Erythroblast (primary cell): ENCODE measurements at regions not wholly inside any gene's neighbourhood (a gene's known extent, or its start where the extent isn't known, plus 50 kb on each side); places are given as distances from the start of the nearest gene placed in this dataset.

Experiments used
- DNase-seq, 2 experiments: peaks; one replicate each; lab custom pipeline; 2025; lab: John Stamatoyannopoulos, UW
- GATA1 ChIP-seq: IDR thresholded peaks from 2 replicates; pipeline ENCODE4 v1.6.1; 2011; ENCODE audit warnings: low read depth, mild to moderate bottlenecking, control low read depth, low read length, moderate library complexity
- POLR2A ChIP-seq: IDR thresholded peaks from 2 replicates; pipeline ENCODE4 v1.6.1; 2011; ENCODE audit warnings: mild to moderate bottlenecking, low read length

GRCh38 chrX:84611843-84612636 is 109.8 kb upstream of the HDX start:
- no peak for TF ChIP-seq GATA1
- no peak for TF ChIP-seq POLR2A
- no peak for DNase-seq

GRCh38 chrX:84634201-84634782 is 132.0 kb upstream of the HDX start:
- no peak for DNase-seq
- no peak for TF ChIP-seq POLR2A
- no peak for TF ChIP-seq GATA1

- DNase-seq, result no peak
- TF ChIP-seq POLR2A (no peak), GATA1 (no peak)
These were observed 163.8 kb upstream of the HDX start for GRCh38 chrX:84666086-84666485.

- DNase-seq, result no peak
- TF ChIP-seq POLR2A (no peak), GATA1 (no peak)
These were observed 188.0 kb upstream of the HDX start for GRCh38 chrX:84690228-84690627.

GRCh38 chrX:84709987-84710386 is 207.7 kb upstream of the HDX start:
- DNase-seq, result no peak
- TF ChIP-seq GATA1 (no peak), POLR2A (no peak)

GRCh38 chrX:84710611-84711010 is 208.4 kb upstream of the HDX start:
- TF ChIP-seq POLR2A (no peak), GATA1 (no peak)
- DNase-seq, result no peak

- no peak for DNase-seq
- no peak for TF ChIP-seq POLR2A
- no peak for TF ChIP-seq GATA1
These were observed 210.4 kb upstream of the HDX start for GRCh38 chrX:84712621-84713020.

- TF ChIP-seq GATA1, result no peak
- no peak for TF ChIP-seq POLR2A
- DNase-seq, result no peak
These were observed 213.1 kb upstream of the HDX start for GRCh38 chrX:84715315-84715714.

- TF ChIP-seq POLR2A (no peak), GATA1 (no peak)
- no peak for DNase-seq
These were observed 215.1 kb upstream of the HDX start for GRCh38 chrX:84717343-84717742.

GRCh38 chrX:84721416-84721815 is 219.2 kb upstream of the HDX start:
- TF ChIP-seq GATA1, result no peak
- TF ChIP-seq POLR2A, result no peak
- no peak for DNase-seq

GRCh38 chrX:84724576-84724975 is 222.3 kb upstream of the HDX start:
- TF ChIP-seq GATA1, result no peak
- TF ChIP-seq POLR2A, result no peak

GRCh38 chrX:84729408-84729807 is 227.2 kb upstream of the HDX start:
- TF ChIP-seq POLR2A, result no peak
- TF ChIP-seq GATA1, result no peak

More at GRCh38 chrX:84724576-84724975, 222.3 kb upstream of the HDX start:
- no peak for DNase-seq

GRCh38 chrX:84729809-84730208 is 227.6 kb upstream of the HDX start:
- DNase-seq, result peak; percentile 9 to 39
- TF ChIP-seq POLR2A, result no peak
- TF ChIP-seq GATA1, result no peak

More at GRCh38 chrX:84729408-84729807, 227.2 kb upstream of the HDX start:
- DNase-seq, result no peak

GRCh38 chrX:84735025-84735424 is 232.8 kb upstream of the HDX start:
- DNase-seq, result no peak
- TF ChIP-seq GATA1, result no peak
- TF ChIP-seq POLR2A, result no peak

GRCh38 chrX:84737471-84737871 is 235.2 kb upstream of the HDX start:
- no peak for DNase-seq
- TF ChIP-seq GATA1, result no peak
- no peak for TF ChIP-seq POLR2A
